Erythroblast (primary cell): ENCODE measurements at regions not wholly inside any gene's neighbourhood (a gene's known extent, or its start where the extent isn't known, plus 50 kb on each side); places are given as distances from the start of the nearest gene placed in this dataset.

Experiments
- DNase-seq, 2 experiments: peaks; one replicate each; lab custom pipeline; 2025; lab: John Stamatoyannopoulos, UW
- GATA1 ChIP-seq: IDR thresholded peaks from 2 replicates; pipeline ENCODE4 v1.6.1; 2011; ENCODE audit warnings: low read depth, mild to moderate bottlenecking, control low read depth, low read length, moderate library complexity
- POLR2A ChIP-seq: IDR thresholded peaks from 2 replicates; pipeline ENCODE4 v1.6.1; 2011; ENCODE audit warnings: mild to moderate bottlenecking, low read length

DNA sequence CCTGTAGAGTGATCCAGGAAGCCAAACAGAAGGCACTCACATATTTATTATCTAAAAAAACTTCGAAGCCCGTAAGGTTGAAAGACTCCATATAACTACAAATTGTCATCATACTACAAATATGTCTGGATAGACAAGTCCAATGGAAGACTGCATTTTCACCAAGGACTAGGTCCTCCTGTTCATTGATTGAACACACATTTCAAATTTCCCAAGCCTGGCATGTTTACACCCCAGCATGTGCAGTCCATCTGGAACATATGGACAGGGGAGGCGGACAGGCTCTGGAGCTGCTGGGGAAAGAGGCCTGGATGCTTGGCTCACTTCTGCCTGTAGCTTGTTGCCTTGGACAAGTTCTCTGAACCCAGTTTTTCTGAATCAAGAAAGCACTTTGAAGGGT is 378.7 kb downstream of the ENC1 start:
- TF ChIP-seq GATA1 (no peak), POLR2A (no peak)

DNA sequence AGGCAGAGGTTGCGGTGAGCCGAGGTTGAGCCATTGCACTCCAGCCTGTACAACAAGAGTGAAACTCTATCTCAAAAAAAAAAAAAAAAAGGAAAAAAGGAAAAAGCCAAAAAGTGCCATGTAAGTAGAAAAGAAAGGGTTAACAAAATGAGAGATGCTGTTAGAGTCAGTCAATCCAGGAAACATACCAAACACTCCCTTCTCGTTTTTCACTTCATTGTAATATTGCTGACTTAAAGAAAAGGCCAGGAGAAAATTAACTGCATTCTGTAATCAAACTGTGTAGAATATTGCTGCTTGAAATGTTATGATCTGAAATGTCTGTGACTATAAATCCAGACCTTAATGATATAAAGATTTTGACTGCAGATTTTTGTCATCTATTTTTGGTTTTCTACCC is 379.1 kb downstream of the ENC1 start:
- no peak for TF ChIP-seq GATA1
- no peak for TF ChIP-seq POLR2A
- DNase-seq = no peak

More for the DNA sequence above, 378.7 kb downstream of the ENC1 start:
- DNase-seq = no peak

DNA sequence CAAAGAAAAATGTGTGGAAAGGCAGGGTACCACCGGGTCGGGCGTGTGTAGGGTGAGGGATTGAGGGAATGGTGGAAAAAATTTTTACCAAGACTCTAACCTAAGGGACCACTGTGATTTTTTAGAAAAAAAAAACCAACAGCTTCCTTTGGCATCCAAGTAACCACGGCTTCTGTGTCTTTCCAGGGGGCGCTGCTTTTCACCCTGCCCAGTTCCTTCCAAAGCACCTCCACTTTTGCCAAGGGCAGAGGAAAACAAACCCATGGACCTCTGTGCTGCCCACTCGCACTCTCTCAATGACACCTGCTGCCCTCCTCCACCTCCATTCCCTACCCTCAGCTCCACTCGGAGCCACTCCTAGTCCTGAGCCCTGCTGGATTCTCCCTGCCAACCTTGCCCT is 381.0 kb downstream of the ENC1 start:
- no peak for TF ChIP-seq POLR2A
- TF ChIP-seq GATA1 = no peak
- DNase-seq = no peak

DNA sequence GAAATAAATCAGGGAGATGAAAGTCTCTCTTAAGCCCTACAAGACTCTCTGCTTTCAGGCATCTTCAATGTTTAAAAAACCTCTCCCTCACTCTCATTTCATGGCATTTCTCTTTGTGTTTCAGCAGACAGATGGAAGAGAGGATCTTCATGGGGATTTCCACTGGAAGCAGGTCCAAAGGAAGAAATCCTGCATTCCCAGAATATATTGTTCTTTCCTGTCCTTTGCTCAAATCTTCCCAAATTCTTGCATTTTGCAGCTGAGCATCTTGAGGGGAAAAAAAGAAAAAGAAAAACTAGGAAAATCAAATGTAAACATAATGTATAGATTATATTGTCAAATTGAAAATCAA is 382.2 kb downstream of the ENC1 start:
- DNase-seq = no peak

DNA sequence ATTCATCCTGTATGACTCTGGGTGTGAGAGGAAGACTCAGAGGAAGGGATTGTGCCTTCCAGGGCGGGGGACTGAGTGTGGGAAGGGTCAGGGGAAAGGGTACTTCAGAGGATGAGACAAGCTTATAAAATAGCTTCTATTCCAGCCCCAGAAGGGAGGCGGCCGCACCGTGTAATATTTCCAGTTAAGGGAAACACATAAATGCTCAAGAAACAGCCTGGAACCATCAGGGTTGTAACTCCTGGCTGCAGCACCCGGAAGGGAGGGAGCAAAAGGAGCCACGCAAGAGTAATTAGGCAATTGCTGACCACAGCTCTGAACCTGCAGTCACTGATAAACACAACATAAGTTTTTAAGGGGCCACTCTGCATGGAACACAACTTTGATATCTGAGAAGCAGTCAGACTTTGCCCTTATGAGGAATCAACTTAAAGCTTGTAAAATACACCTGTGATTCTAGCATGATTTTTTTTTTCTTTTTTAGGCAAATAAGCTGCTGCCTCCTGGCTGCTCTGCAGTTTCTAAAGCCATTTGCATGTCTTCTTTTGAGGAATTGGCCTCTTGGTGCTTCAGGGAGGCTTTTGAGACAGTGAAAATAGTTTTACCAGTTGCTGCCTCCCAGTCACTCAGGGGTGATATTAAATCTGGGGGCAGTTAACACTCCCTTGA is 382.7 kb downstream of the ENC1 start:
- DNase-seq = peak; percentile 58 to 71

More for the DNA sequence above, 382.2 kb downstream of the ENC1 start:
- TF ChIP-seq GATA1 = no peak
- no peak for TF ChIP-seq POLR2A

DNA sequence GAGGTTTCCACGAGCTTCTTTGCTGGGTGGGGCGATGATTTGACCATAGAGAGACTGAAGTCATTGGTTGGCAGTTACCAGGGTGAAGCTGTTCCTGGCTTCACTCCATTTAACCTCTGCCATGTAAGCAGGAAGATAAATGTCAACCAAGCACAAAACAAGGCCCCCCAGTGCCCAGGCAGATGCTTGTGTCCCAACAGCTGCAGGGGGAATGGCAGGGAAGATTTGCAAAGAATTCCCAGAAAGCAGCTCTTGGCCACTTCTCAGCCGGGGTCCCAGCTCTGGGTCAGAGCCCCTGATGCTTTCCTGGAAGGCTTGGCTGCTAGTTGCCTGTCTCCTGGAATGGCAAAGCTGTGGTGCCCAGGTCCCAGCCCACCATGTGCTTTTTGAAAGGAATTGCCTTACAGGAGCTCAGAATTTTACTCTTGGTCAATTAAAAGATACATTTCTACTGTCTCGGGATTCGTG is 383.4 kb downstream of the ENC1 start:
- no peak for TF ChIP-seq POLR2A
- no peak for TF ChIP-seq GATA1
- no peak for DNase-seq

More for the DNA sequence above, 382.7 kb downstream of the ENC1 start:
- TF ChIP-seq POLR2A = no peak
- TF ChIP-seq GATA1 = no peak

DNA sequence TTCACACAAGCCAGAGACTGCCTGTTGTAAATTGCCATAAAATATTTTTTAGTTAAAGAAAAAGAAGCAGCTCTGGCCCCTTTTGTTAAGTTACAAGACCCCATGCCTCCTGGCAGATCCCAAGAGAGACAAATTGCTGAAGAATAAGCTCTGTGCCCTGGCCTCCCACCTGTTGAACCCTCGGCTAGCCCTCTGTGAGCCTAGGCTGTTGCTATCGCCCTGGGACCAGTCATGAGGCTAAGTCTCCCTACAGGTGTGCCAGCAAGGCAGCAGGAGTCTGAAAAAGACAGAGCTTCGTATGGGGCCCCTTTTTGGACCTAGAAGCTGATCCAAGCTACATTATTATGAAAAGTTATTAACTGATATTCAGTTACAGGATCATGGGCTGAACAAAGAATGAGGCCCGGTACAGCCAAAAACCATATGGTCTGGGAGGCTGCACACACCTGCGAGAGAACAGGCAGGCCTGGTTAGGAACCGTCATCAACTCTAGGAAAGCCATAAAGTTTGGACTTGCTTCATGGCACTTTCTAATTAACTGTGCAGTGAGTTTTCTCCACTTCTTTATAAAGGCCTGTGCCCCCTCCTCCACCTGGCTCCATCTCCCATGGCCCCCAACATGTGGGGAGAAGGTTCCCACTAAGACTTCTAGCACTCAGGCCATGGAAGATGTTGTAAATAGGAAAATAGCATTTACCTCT is 384.7 kb downstream of the ENC1 start:
- no peak for DNase-seq
- no peak for TF ChIP-seq POLR2A
- TF ChIP-seq GATA1 = no peak

DNA sequence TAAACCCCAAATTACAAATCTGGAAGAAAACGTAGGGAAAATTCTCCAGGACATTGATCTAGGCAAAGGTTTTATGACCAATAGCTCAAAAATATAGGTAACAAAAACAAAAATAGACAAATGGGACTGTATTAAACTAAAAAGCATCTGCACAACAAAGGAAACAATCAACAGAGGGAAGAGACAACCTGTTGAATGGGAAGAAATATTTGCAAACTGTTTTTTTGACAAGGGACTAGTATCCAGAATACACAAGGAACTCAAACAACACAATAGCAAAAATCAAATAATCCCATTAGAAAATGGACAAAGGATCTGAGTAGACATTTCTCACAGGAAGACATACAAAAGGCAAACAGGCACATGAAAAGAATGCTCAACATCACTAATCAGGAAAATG is 386.3 kb downstream of the ENC1 start:
- no peak for TF ChIP-seq POLR2A
- TF ChIP-seq GATA1 = no peak
- DNase-seq = no peak

DNA sequence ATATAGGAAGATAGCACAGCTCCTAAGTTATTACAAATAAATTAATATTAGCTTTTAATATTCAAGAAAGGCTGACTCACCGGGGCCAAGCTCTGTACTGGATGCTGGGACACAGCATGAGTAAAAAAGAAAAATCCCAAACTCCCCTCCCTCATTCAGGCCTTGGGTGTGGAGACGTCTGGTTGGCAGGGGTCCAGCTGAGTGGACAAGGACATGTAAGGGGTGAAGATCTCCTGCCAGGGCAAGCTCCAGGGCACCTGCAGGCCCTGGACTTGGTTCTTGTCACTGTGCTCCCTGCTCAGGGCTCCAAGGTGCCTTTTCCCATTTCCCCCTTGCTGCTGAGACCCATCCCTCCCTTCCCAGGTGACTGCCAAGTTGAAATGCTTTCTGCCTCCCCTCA is 388.5 kb downstream of the ENC1 start:
- no peak for TF ChIP-seq POLR2A
- TF ChIP-seq GATA1 = no peak

DNA sequence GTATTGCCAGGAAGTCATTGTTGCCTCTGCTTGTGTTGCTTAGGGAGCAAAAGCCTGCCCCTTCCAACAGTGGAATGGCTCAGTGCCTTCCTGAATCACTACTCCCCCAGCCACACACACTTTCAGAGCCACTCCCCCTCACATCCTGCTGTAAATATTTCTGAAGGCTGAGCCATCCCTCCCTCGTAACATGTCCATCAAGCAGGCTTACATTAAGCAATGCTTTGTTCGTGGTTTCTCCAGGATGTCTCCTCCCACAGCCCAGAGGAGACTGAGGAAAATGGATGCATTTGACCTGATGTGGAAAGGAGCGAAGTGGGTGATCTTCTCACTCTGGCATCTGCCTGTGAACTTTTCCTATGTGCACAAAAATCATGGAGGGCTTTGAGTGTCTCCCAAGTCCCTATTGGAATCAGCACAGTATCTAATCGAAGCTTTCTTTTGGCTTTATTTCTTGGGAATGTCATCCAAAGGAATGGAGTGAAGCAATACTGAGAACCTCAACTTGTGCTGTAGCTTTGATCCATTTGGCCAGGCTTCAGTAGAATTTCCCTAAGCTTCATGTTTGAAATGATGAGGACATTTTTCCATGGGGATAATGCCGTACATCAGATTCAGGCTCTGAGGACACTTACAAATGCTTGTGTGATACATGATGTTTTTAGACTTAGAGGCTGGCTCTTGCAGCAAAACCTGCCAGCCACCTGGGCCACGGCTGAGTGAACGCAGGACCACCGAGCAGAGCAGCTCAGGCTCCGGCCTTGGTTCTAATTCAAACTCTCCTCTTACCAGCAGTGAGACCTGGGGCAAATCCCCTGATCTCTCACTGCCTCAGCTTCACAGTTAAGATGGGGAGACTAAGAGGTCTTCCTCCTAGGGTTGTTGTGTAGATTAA is 389.1 kb downstream of the ENC1 start:
- TF ChIP-seq POLR2A (no peak), GATA1 (no peak)
- no peak for DNase-seq

More for the DNA sequence above, 388.5 kb downstream of the ENC1 start:
- DNase-seq = no peak

DNA sequence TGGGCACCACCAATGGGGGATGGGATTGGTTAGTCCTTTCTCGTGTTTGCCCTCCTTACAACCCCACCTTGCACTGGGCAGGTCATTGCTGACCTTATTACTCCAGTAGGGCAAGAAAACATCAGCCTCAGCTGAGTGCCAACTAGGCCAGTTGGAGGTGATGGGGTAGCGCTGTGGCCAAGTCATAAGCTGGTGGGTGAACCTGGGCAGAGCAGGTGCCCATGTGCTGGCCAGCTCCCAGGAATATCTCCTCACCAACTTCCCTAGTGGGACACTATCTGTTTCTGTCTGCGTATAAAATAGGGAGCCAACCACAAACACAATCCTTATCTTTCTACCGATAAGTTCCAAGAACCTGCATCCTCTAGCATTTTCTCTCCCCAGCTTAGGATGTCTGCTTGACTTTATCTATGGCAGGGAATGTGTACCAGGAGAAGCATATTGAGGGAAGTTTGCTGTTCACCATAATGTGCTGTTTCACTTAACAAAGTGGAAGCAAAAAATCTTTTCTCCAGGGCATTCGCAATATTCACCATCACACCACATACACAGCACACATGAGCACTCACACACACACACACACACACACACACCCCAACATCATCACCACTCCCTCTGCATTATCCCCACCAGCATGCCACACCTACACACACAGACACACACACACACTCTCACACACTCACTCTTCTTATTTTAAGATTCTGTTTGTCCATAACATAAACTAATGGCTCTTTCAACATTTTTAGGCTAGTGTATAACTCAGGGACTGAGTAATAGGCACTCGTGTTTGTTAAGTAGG is 390.0 kb downstream of the ENC1 start:
- DNase-seq = no peak
- TF ChIP-seq POLR2A (no peak), GATA1 (no peak)

DNA sequence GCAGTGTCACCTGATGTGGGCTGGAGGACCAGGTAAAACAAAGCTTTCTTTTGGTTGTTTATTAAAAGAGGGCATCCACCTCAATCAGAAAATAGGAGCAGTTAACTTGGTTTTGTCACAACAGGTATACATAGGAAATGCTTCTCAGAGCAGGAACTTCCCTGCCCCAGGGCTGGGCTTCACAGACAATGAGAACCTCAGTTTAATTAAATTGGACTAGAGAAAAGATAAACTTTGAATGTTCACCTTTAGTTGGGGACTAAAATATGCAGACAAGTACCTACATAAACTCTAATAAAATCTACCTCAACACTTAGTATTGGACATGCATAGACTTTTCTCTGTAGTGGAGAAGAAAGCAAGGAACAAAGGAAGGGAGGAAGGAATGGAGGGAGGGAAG is 392.0 kb downstream of the ENC1 start:
- DNase-seq = no peak
- TF ChIP-seq GATA1 = no peak
- no peak for TF ChIP-seq POLR2A

DNA sequence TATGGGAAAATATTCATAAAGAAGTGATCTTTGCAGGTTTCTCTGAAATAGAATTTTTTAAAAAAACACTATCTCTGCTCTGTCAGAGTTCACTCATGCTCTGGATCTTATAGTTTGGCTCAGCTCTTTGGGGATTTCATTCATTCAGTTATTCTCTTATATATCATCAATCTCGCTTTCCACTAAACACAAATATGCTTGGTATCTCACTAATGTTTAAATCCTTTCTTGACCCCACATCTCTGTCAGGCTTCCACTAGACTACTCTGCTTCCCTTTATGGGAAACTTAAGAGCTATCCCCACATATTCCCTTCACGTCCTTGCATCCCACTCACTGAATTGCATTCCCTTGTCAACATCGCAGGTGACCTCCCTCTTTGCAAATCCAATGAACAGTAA is 396.1 kb downstream of the ENC1 start:
- no peak for DNase-seq
- TF ChIP-seq GATA1 (no peak), POLR2A (no peak)

DNA sequence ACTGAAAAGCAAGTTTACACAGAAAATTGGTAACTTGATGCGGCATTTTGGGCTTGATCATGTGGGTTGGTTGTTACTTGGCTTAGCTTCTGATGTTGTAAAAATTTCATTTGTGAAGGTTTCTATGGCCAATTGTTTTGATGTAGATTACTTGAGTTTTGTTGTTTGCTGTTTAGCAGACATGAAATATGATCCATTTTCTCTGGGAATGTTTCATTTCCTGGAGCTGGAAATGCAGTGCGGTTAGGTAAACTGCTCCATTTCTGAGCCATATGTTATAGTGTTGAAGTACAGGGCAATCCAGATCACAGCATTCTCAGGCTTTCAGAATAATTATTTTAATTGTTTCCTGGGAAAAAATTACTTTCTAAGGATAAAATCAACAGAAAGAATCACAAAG is 396.9 kb downstream of the ENC1 start:
- no peak for DNase-seq
- TF ChIP-seq GATA1 (no peak), POLR2A (no peak)
